IMR-90 (cell line): ENCODE measurements at regions not wholly inside any gene's neighbourhood (a gene's known extent, or its start where the extent isn't known, plus 50 kb on each side); places are given as distances from the start of the nearest gene placed in this dataset.

ENCODE experiments used
- ATAC-seq: fragments of 200-7000 bp; cut with Tn5 transposase; 2 replicates; pipeline ENCODE4 v1.9.1; 2020; ENCODE audit warnings: low read depth, mild to moderate bottlenecking, moderate library complexity
- BruUV-seq: library from RNA; stranded (reverse); fragments of 400-500 nt; replicated peaks from 2 replicates; lab custom pipeline; 2021; lab: Mats Ljungman, UMichigan
- CTCF ChIA-PET: fragments of 300-600 bp; formaldehyde crosslinking; extraction: SDS; loops from one replicate; lab custom pipeline; 2021; ENCODE audit warnings: antibody characterized with exemption; lab: Yijun Ruan, JAX
- POLR2A ChIA-PET: fragments of 300-600 bp; sonication (Branson Sonifier 250); formaldehyde crosslinking; loops from one replicate; lab custom pipeline; 2022; ENCODE audit warnings: antibody characterized with exemption; ENCODE audit not compliant: unreplicated experiment; lab: Charles Lee
- DNase-seq: peaks from one replicate; pipeline ENCODE4 v3.0.0; 2013
- H2AFZ ChIP-seq: replicated peaks from 2 replicates; pipeline ENCODE3; 2013; ENCODE audit warnings: low read length, mild to moderate bottlenecking; ENCODE audit not compliant: poor library complexity
- H2AK5ac ChIP-seq: 2 replicates; pipeline ENCODE4 v1.6.1; 2013; ENCODE audit warnings: low read depth, low read length, inconsistent platforms
- H2AK9ac ChIP-seq: replicated peaks from 2 replicates; pipeline ENCODE3; 2013; ENCODE audit warnings: mild to moderate bottlenecking, low read depth, low read length, moderate library complexity; ENCODE audit not compliant: poor library complexity
- H2BK120ac ChIP-seq: 2 replicates; pipeline ENCODE4 v1.6.1; 2013; ENCODE audit warnings: low read depth, low read length, inconsistent platforms
- H2BK15ac ChIP-seq: 3 replicates; pipeline ENCODE4 v1.6.1; 2013; ENCODE audit warnings: low read depth, low read length, inconsistent platforms
- H2BK20ac ChIP-seq: 2 replicates; pipeline ENCODE4 v1.6.1; 2013; ENCODE audit warnings: low read depth, mild to moderate bottlenecking, inconsistent platforms, low read length, moderate library complexity
- H2BK5ac ChIP-seq: 2 replicates; pipeline ENCODE4 v1.6.1; 2013; ENCODE audit warnings: mild to moderate bottlenecking, low read depth, low read length, inconsistent platforms; ENCODE audit not compliant: poor library complexity, severe bottlenecking
- H3K14ac ChIP-seq: replicated peaks from 2 replicates; pipeline ENCODE4 v1.6.1; 2013; ENCODE audit warnings: low read depth, low read length, inconsistent platforms
- H3K18ac ChIP-seq: 2 replicates; pipeline ENCODE4 v1.6.1; 2013; ENCODE audit warnings: low read depth, low read length, control low read depth
- H3K23ac ChIP-seq: 2 replicates; pipeline ENCODE4 v1.6.1; 2013; ENCODE audit warnings: low read depth, low read length, inconsistent platforms
- H3K27ac ChIP-seq: 2 replicates; pipeline ENCODE4 v1.5.1; 2013; ENCODE audit warnings: mild to moderate bottlenecking, control low read depth, low read length; ENCODE audit not compliant: insufficient read depth
- H3K27me3 ChIP-seq: 2 replicates; pipeline ENCODE4 v1.6.1; 2013; ENCODE audit warnings: low read length; ENCODE audit not compliant: control insufficient read depth, insufficient read depth
- H3K36me3 ChIP-seq: 2 replicates; pipeline ENCODE4 v1.6.1; 2013; ENCODE audit warnings: low read length, mixed read lengths; ENCODE audit not compliant: control insufficient read depth, insufficient read depth
- H3K4ac ChIP-seq: 2 replicates; pipeline ENCODE4 v1.6.1; 2013; ENCODE audit warnings: low read depth, low read length, inconsistent platforms
- H3K4me1 ChIP-seq: 2 replicates; pipeline ENCODE4 v1.6.1; 2013; ENCODE audit warnings: low read length, mixed read lengths; ENCODE audit not compliant: control insufficient read depth, insufficient read depth
- H3K4me2 ChIP-seq: 2 replicates; pipeline ENCODE4 v1.6.1; 2013; ENCODE audit warnings: low read depth, mild to moderate bottlenecking, control low read depth, low read length, moderate library complexity
- H3K4me3 ChIP-seq: 2 replicates; pipeline ENCODE4 v1.5.1; 2013; ENCODE audit warnings: low read depth, mild to moderate bottlenecking, control low read depth, low read length, moderate library complexity; ENCODE audit not compliant: insufficient read depth
- H3K56ac ChIP-seq: 2 replicates; pipeline ENCODE4 v1.6.1; 2013; ENCODE audit warnings: low read length, inconsistent platforms; ENCODE audit not compliant: insufficient read depth; ENCODE audit errors: extremely low read depth
- H3K79me1 ChIP-seq, 2 experiments: 2 replicates each; pipeline ENCODE4 v1.6.1; 2013; ENCODE audit warnings: low read length in 2 of 2, inconsistent platforms in 1 of 2, low read depth in 1 of 2
- H3K9ac ChIP-seq: 2 replicates; pipeline ENCODE4 v1.6.1; 2013; ENCODE audit warnings: low read depth, low read length, control low read depth
- H3K9me1 ChIP-seq: 2 replicates; pipeline ENCODE4 v1.6.1; 2013; ENCODE audit warnings: low read length, inconsistent platforms; ENCODE audit not compliant: insufficient read depth
- H3K9me3 ChIP-seq: 2 replicates; pipeline ENCODE4 v1.6.1; 2013; ENCODE audit warnings: low read length; ENCODE audit not compliant: control insufficient read depth, insufficient read depth
- H4K20me1 ChIP-seq: 2 replicates; pipeline ENCODE4 v1.6.1; 2013; ENCODE audit warnings: low read length, inconsistent platforms; ENCODE audit not compliant: insufficient read depth
- H4K5ac ChIP-seq: 2 replicates; pipeline ENCODE4 v1.6.1; 2013; ENCODE audit warnings: mild to moderate bottlenecking, low read depth, low read length, control low read depth
- H4K8ac ChIP-seq, 2 experiments: 2 replicates each; pipeline ENCODE4 v1.6.1; 2013; ENCODE audit warnings: low read depth in 2 of 2, low read length in 2 of 2, control low read depth in 1 of 2, inconsistent platforms in 1 of 2
- H4K91ac ChIP-seq: 2 replicates; pipeline ENCODE4 v1.6.1; 2013; ENCODE audit warnings: low read depth, low read length, inconsistent platforms; ENCODE audit not compliant: insufficient read depth
- MAZ ChIP-seq: IDR thresholded peaks from 2 replicates; pipeline ENCODE4 v1.6.1; 2012; ENCODE audit warnings: low read depth, mild to moderate bottlenecking, low read length, improper control_type of control experiment, moderate library complexity, borderline replicate concordance
- WGBS, 2 experiments: methylation state at CpG; one replicate each; pipeline versions ENCODE4 v1.1.5 to v1.1.7; 2013; ENCODE audit warnings: missing lambda C conversion rate in 2 of 2; ENCODE audit not compliant: insufficient read length in 1 of 2; ENCODE audit errors: extremely low coverage in 2 of 2; 5-methylcytosine and 5-hydroxymethylcytosine counted together
- dilution Hi-C: fragments of 300-500 bp; cut with HindIII; formaldehyde crosslinking; loops from one replicate; pipeline ENCODE4 v1.14.3; 2018; ENCODE audit warnings: low sequenced_read_pairs; ENCODE audit not compliant: unreplicated experiment
- in situ Hi-C: fragments of 300-500 bp; cut with MboI; formaldehyde crosslinking; loops from 3 replicates; pipeline ENCODE4 v1.14.3; 2019; ENCODE audit warnings: low sequenced_read_pairs, inconsistent platforms, mixed read lengths
- intact Hi-C: fragments of 100-400 bp; cut with micrococcal nuclease; formaldehyde crosslinking; loops from 2 replicates; pipeline ENCODE4 v1.10.0; 2022

- no peak overlapping the region for H3K9ac ChIP-seq
- no peak overlapping the region for H2BK15ac ChIP-seq
- H3K9me1 ChIP-seq = no peaks in the 10 kb centered on the region
- H3K23ac ChIP-seq = no peak overlapping the region
- WGBS, 2 experiments = 80% methylated on average over 1 of the region's 6 CpGs; no CpG with 5 or more reads in 1 of the 2 experiments
- no peak overlapping the region for H4K91ac ChIP-seq
- H3K14ac ChIP-seq = no peak overlapping the region
- H3K9me3 ChIP-seq = no peaks in the 10 kb centered on the region
- dilution Hi-C loops (no loop called here), in situ Hi-C loops (no loop called here), intact Hi-C loops (no loop called here)
- H3K18ac ChIP-seq = no peak overlapping the region
- CTCF ChIA-PET = no interaction called here
- no peaks in the 10 kb centered on the region for H3K79me1 ChIP-seq
- H3K27me3 ChIP-seq = no peaks in the 10 kb centered on the region
- H3K36me3 ChIP-seq = no peaks in the 10 kb centered on the region
- no peak overlapping the region for H3K56ac ChIP-seq
- no peaks in the 10 kb centered on the region; the same call in 1 of the 2 replicates for H3K4me1 ChIP-seq
- POLR2A ChIA-PET = no interaction called here
- H2AK5ac ChIP-seq = no peak overlapping the region
- no peak overlapping the region for H2BK20ac ChIP-seq
- no peak overlapping the region for H2AK9ac ChIP-seq
- no peak for TF ChIP-seq MAZ
- no peak overlapping the region for H3K4me3 ChIP-seq
- DNase-seq (no peak), ATAC-seq (no peak)
- no peak overlapping the region for H4K8ac ChIP-seq
- no peak overlapping the region for H2BK120ac ChIP-seq
- H3K4ac ChIP-seq = no peak overlapping the region
- H3K4me2 ChIP-seq = no peak overlapping the region
- H4K5ac ChIP-seq = no peak overlapping the region
- H2BK5ac ChIP-seq = no peak overlapping the region
- no peak overlapping the region for H3K27ac ChIP-seq
- no peaks in the 10 kb centered on the region for H4K20me1 ChIP-seq
- BruUV-seq = no TSS peak
- no peak overlapping the region for H2AFZ ChIP-seq
These were observed 223.4 kb upstream of the SLCO3A1 start for GRCh38 chr15:91630090-91630489.
